GM23338 (cell line): ENCODE measurements at regions not wholly inside any gene's neighbourhood (a gene's known extent, or its start where the extent isn't known, plus 50 kb on each side); places are given as distances from the start of the nearest gene placed in this dataset.

Source experiments
- CREB1 ChIP-seq: fragments of 250-450 bp; sonication (Bioruptor Pico); IDR thresholded peaks from 2 replicates; pipeline ENCODE4 v1.5.0; 2020; ENCODE audit warnings: low read depth, mild to moderate bottlenecking, moderate library complexity
- EZH2 ChIP-seq: fragments of 200-600 bp; sonication (generic); IDR thresholded peaks from one replicate; pipeline ENCODE4 v1.8.0; 2017; ENCODE audit warnings: antibody characterized with exemption, mild to moderate bottlenecking, low read depth; ENCODE audit not compliant: unreplicated experiment
- EZH2phosphoT487 ChIP-seq: fragments of 200-600 bp; sonication (generic); IDR thresholded peaks from one replicate; pipeline ENCODE4 v1.8.1; 2018; ENCODE audit warnings: antibody characterized with exemption; ENCODE audit not compliant: unreplicated experiment
- JUNB ChIP-seq: IDR thresholded peaks from one replicate; pipeline ENCODE4 v1.6.1; 2016; ENCODE audit warnings: antibody characterized with exemption; ENCODE audit not compliant: unreplicated experiment
- NANOG ChIP-seq: IDR thresholded peaks from 2 replicates; pipeline ENCODE4 v1.6.1; 2016; ENCODE audit warnings: antibody characterized with exemption, borderline replicate concordance
- POLR2AphosphoS5 ChIP-seq: IDR thresholded peaks from 2 replicates; pipeline ENCODE4 v1.6.1; 2016; ENCODE audit warnings: antibody characterized with exemption, low read depth
- STAT1 ChIP-seq: IDR thresholded peaks from one replicate; pipeline ENCODE4 v1.6.1; 2016; ENCODE audit warnings: antibody characterized with exemption; ENCODE audit not compliant: unreplicated experiment
- ZNF114 ChIP-seq: fragments of 250-450 bp; sonication (Bioruptor Pico); IDR thresholded peaks from 2 replicates; pipeline ENCODE4 v1.5.0; 2020; ENCODE audit warnings: mild to moderate bottlenecking, moderate library complexity
- ZNF331 ChIP-seq: fragments of 250-450 bp; sonication (Bioruptor Pico); IDR thresholded peaks from 2 replicates; pipeline ENCODE4 v1.5.0; 2020; ENCODE audit warnings: low read depth, mild to moderate bottlenecking, moderate library complexity
- TF ChIP-seq, protein P1 (sequence below), 2 experiments: fragments of 200-600 bp in 1 of 2; sonication (generic) in 1 of 2; conservative IDR thresholded peaks; 2 replicates each; pipeline versions ENCODE4 v1.5.1 to v1.6.1; 2016 to 2017; ENCODE audit warnings: antibody characterized with exemption in 2 of 2, low read depth in 2 of 2, mild to moderate bottlenecking in 2 of 2, moderate library complexity in 1 of 2
- TF ChIP-seq, protein P2 (sequence below): IDR thresholded peaks from one replicate; pipeline ENCODE4 v1.6.1; 2018; ENCODE audit warnings: antibody characterized with exemption; ENCODE audit not compliant: unreplicated experiment
- TF ChIP-seq, protein P3 (sequence below): fragments of 250-450 bp; sonication (Bioruptor Pico); IDR thresholded peaks from 2 replicates; pipeline ENCODE4 v1.5.0; 2020; ENCODE audit warnings: mild to moderate bottlenecking, moderate library complexity
- TF ChIP-seq, protein P4 (sequence below): IDR thresholded peaks from 2 replicates; pipeline ENCODE4 v1.6.1; 2016; ENCODE audit warnings: antibody characterized with exemption

DNA sequence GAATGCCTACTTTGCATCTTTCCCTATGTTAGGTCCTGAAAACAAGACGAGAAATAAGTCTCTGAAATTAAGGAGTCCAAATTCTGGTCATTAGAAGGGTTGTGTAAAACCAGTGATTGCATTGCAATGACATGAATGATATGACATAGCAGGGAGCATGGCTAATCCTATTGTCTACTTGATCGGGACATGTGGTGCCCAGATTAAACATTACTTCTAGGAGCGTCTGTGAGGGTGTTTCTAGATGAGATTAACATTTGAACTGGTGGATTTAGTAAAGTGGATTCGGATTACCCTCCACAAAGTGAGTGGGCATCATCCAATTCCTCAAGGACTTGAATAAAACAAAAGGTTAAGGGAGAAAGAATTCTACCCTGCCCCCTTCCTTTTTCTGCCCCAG lies 434.9 kb upstream of the KLF6 start:
- TF ChIP-seq, protein P1, sequence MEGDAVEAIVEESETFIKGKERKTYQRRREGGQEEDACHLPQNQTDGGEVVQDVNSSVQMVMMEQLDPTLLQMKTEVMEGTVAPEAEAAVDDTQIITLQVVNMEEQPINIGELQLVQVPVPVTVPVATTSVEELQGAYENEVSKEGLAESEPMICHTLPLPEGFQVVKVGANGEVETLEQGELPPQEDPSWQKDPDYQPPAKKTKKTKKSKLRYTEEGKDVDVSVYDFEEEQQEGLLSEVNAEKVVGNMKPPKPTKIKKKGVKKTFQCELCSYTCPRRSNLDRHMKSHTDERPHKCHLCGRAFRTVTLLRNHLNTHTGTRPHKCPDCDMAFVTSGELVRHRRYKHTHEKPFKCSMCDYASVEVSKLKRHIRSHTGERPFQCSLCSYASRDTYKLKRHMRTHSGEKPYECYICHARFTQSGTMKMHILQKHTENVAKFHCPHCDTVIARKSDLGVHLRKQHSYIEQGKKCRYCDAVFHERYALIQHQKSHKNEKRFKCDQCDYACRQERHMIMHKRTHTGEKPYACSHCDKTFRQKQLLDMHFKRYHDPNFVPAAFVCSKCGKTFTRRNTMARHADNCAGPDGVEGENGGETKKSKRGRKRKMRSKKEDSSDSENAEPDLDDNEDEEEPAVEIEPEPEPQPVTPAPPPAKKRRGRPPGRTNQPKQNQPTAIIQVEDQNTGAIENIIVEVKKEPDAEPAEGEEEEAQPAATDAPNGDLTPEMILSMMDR (conservative IDR thresholded peaks at IDR 0.05; ENCODE audit: low read depth in 2 of 2): no peak
- TF ChIP-seq POLR2AphosphoS5 (no peak), EZH2phosphoT487 (no peak), EZH2 (no peak), STAT1 (no peak), CREB1 (CRISPR knock-in tag) (no peak), ZNF114 (CRISPR knock-in tag) (no peak), JUNB (no peak), NANOG (no peak), ZNF331 (no peak)
- TF ChIP-seq, protein P2, sequence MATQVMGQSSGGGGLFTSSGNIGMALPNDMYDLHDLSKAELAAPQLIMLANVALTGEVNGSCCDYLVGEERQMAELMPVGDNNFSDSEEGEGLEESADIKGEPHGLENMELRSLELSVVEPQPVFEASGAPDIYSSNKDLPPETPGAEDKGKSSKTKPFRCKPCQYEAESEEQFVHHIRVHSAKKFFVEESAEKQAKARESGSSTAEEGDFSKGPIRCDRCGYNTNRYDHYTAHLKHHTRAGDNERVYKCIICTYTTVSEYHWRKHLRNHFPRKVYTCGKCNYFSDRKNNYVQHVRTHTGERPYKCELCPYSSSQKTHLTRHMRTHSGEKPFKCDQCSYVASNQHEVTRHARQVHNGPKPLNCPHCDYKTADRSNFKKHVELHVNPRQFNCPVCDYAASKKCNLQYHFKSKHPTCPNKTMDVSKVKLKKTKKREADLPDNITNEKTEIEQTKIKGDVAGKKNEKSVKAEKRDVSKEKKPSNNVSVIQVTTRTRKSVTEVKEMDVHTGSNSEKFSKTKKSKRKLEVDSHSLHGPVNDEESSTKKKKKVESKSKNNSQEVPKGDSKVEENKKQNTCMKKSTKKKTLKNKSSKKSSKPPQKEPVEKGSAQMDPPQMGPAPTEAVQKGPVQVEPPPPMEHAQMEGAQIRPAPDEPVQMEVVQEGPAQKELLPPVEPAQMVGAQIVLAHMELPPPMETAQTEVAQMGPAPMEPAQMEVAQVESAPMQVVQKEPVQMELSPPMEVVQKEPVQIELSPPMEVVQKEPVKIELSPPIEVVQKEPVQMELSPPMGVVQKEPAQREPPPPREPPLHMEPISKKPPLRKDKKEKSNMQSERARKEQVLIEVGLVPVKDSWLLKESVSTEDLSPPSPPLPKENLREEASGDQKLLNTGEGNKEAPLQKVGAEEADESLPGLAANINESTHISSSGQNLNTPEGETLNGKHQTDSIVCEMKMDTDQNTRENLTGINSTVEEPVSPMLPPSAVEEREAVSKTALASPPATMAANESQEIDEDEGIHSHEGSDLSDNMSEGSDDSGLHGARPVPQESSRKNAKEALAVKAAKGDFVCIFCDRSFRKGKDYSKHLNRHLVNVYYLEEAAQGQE: no peak
- TF ChIP-seq, protein P3, sequence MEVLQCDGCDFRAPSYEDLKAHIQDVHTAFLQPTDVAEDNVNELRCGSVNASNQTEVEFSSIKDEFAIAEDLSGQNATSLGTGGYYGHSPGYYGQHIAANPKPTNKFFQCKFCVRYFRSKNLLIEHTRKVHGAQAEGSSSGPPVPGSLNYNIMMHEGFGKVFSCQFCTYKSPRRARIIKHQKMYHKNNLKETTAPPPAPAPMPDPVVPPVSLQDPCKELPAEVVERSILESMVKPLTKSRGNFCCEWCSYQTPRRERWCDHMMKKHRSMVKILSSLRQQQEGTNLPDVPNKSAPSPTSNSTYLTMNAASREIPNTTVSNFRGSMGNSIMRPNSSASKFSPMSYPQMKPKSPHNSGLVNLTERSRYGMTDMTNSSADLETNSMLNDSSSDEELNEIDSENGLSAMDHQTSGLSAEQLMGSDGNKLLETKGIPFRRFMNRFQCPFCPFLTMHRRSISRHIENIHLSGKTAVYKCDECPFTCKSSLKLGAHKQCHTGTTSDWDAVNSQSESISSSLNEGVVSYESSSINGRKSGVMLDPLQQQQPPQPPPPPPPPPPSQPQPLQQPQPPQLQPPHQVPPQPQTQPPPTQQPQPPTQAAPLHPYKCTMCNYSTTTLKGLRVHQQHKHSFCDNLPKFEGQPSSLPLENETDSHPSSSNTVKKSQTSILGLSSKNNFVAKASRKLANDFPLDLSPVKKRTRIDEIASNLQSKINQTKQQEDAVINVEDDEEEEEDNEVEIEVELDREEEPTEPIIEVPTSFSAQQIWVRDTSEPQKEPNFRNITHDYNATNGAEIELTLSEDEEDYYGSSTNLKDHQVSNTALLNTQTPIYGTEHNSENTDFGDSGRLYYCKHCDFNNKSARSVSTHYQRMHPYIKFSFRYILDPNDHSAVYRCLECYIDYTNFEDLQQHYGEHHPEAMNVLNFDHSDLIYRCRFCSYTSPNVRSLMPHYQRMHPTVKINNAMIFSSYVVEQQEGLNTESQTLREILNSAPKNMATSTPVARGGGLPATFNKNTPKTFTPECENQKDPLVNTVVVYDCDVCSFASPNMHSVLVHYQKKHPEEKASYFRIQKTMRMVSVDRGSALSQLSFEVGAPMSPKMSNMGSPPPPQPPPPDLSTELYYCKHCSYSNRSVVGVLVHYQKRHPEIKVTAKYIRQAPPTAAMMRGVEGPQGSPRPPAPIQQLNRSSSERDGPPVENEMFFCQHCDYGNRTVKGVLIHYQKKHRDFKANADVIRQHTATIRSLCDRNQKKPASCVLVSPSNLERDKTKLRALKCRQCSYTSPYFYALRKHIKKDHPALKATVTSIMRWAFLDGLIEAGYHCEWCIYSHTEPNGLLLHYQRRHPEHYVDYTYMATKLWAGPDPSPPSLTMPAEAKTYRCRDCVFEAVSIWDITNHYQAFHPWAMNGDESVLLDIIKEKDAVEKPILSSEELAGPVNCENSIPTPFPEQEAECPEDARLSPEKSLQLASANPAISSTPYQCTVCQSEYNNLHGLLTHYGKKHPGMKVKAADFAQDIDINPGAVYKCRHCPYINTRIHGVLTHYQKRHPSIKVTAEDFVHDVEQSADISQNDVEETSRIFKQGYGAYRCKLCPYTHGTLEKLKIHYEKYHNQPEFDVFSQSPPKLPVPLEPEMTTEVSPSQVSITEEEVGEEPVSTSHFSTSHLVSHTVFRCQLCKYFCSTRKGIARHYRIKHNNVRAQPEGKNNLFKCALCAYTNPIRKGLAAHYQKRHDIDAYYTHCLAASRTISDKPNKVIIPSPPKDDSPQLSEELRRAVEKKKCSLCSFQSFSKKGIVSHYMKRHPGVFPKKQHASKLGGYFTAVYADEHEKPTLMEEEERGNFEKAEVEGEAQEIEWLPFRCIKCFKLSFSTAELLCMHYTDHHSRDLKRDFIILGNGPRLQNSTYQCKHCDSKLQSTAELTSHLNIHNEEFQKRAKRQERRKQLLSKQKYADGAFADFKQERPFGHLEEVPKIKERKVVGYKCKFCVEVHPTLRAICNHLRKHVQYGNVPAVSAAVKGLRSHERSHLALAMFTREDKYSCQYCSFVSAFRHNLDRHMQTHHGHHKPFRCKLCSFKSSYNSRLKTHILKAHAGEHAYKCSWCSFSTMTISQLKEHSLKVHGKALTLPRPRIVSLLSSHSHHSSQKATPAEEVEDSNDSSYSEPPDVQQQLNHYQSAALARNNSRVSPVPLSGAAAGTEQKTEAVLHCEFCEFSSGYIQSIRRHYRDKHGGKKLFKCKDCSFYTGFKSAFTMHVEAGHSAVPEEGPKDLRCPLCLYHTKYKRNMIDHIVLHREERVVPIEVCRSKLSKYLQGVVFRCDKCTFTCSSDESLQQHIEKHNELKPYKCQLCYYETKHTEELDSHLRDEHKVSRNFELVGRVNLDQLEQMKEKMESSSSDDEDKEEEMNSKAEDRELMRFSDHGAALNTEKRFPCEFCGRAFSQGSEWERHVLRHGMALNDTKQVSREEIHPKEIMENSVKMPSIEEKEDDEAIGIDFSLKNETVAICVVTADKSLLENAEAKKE (CRISPR knock-in tag): no peak
- TF ChIP-seq, protein P4, sequence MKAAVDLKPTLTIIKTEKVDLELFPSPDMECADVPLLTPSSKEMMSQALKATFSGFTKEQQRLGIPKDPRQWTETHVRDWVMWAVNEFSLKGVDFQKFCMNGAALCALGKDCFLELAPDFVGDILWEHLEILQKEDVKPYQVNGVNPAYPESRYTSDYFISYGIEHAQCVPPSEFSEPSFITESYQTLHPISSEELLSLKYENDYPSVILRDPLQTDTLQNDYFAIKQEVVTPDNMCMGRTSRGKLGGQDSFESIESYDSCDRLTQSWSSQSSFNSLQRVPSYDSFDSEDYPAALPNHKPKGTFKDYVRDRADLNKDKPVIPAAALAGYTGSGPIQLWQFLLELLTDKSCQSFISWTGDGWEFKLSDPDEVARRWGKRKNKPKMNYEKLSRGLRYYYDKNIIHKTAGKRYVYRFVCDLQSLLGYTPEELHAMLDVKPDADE: no peak
